A549 (cell line): ENCODE measurements at regions not wholly inside any gene's neighbourhood (a gene's known extent, or its start where the extent isn't known, plus 50 kb on each side); places are given as distances from the start of the nearest gene placed in this dataset.

Source experiments
- ATAC-seq, 2 experiments: fragments of 200-7000 bp in 1 of 2; fragments of >200 bp in 1 of 2; cut with Nextera tagmentation in 1 of 2; cut with Tn5 transposase in 1 of 2; 3 replicates each; pipeline versions ENCODE4 v1.8.0 to v1.9.1; 2018 to 2020; ENCODE audit warnings: mild to moderate bottlenecking in 1 of 2, moderate library complexity in 1 of 2
- CTCF ChIA-PET: fragments of 300-600 bp; sonication (Branson Sonifier 250); formaldehyde crosslinking; extraction: SDS; loops from one replicate; lab custom pipeline; 2021; ENCODE audit warnings: antibody characterized with exemption, inconsistent platforms; lab: Yijun Ruan, JAX
- POLR2A ChIA-PET: fragments of 350-600 bp; formaldehyde crosslinking; extraction: SDS; loops from one replicate; lab custom pipeline; 2021; ENCODE audit warnings: antibody characterized with exemption, inconsistent platforms; lab: Yijun Ruan, JAX
- DNase-seq, 2 experiments: peaks; one replicate each; pipeline versions ENCODE4 v3.0.0 to v3.0.0-alpha.2; 2011 to 2016; ENCODE audit warnings: low read depth in 1 of 2, low spot score in 1 of 2
- FAIRE-seq: peaks from 2 replicates; lab custom pipeline; 2011; peaks lifted over from hg19 to GRCh38; lab: Jason Lieb, UNC
- H3K27ac ChIP-seq, 2 experiments: fragments of >200 bp; sonication (Bioruptor Twin); formaldehyde crosslinking; 3 replicates each; pipeline ENCODE4 v1.5.1; 2016 to 2017
- H3K4me1 ChIP-seq: fragments of >200 bp; sonication (Bioruptor Twin); formaldehyde crosslinking; 3 replicates; pipeline ENCODE4 v1.6.1; 2016
- H3K4me2 ChIP-seq: fragments of >200 bp; sonication (Bioruptor Twin); formaldehyde crosslinking; 3 replicates; pipeline ENCODE4 v1.6.1; 2016
- H3K4me3 ChIP-seq: fragments of >200 bp; sonication (Bioruptor Twin); formaldehyde crosslinking; 3 replicates; pipeline ENCODE4 v1.5.1; 2016
- H3K9me3 ChIP-seq: fragments of >200 bp; sonication (Bioruptor Twin); formaldehyde crosslinking; 3 replicates; pipeline ENCODE4 v1.6.1; 2016
- CBX2 ChIP-seq: fragments of 200-600 bp; sonication (generic); IDR thresholded peaks from 2 replicates; pipeline ENCODE4 v1.6.1; 2016; ENCODE audit warnings: low read depth, mild to moderate bottlenecking, borderline replicate concordance
- CEBPB ChIP-seq, 2 experiments: fragments of >200 bp in 1 of 2; sonication (Bioruptor Twin) in 1 of 2; formaldehyde crosslinking in 1 of 2; IDR thresholded peaks; 2 replicates each; pipeline ENCODE4 v1.6.1; 2012 to 2016
- CHD2 ChIP-seq: fragments of 150-350 bp; IDR thresholded peaks from 2 replicates; pipeline ENCODE4 v1.6.1; 2014; ENCODE audit warnings: low read length; ENCODE audit not compliant: partially characterized antibody
- ESRRA ChIP-seq: fragments of 150-350 bp; IDR thresholded peaks from 2 replicates; pipeline ENCODE4 v1.6.1; 2014; ENCODE audit warnings: mild to moderate bottlenecking, low read length, borderline replicate concordance
- FOXS1 ChIP-seq: fragments of 250-450 bp; sonication (Bioruptor Pico); IDR thresholded peaks from 2 replicates; pipeline ENCODE4 v1.5.0; 2020; ENCODE audit warnings: mild to moderate bottlenecking, moderate library complexity
- HDAC2 ChIP-seq: fragments of 200-600 bp; sonication (generic); IDR thresholded peaks from 2 replicates; pipeline ENCODE4 v1.6.1; 2016
- HOXA7 ChIP-seq: fragments of 250-450 bp; sonication (Bioruptor Pico); IDR thresholded peaks from 2 replicates; pipeline ENCODE4 v1.5.0; 2020; ENCODE audit warnings: mild to moderate bottlenecking, moderate library complexity
- HOXB13 ChIP-seq: fragments of 250-450 bp; sonication (Bioruptor Pico); IDR thresholded peaks from 2 replicates; pipeline ENCODE4 v1.5.0; 2020; ENCODE audit warnings: low read depth, mild to moderate bottlenecking, moderate library complexity
- HOXB5 ChIP-seq: fragments of 250-450 bp; sonication (Bioruptor Pico); IDR thresholded peaks from 2 replicates; pipeline ENCODE4 v1.5.0; 2020; ENCODE audit warnings: mild to moderate bottlenecking, moderate library complexity
- JUN ChIP-seq, 2 experiments: fragments of >200 bp; sonication (Bioruptor Twin); formaldehyde crosslinking; IDR thresholded peaks; 2 replicates in 1 of 2; 3 replicates in 1 of 2; pipeline ENCODE4 v1.6.1; 2016 to 2017
- KDM1A ChIP-seq: fragments of 200-600 bp; sonication (generic); IDR thresholded peaks from 2 replicates; pipeline ENCODE4 v1.6.1; 2016; ENCODE audit warnings: low read depth, mild to moderate bottlenecking
- MYC ChIP-seq: IDR thresholded peaks from 2 replicates; pipeline ENCODE4 v1.6.1; 2012; ENCODE audit warnings: mild to moderate bottlenecking, inconsistent platforms, low read length, improper control_type of control experiment, borderline replicate concordance
- NR3C1 ChIP-seq: fragments of >200 bp; sonication (Bioruptor Twin); formaldehyde crosslinking; IDR thresholded peaks from 3 replicates; pipeline ENCODE4 v1.6.1; 2017
- POLR2A ChIP-seq: IDR thresholded peaks from 2 replicates; pipeline ENCODE4 v1.6.1; 2012; ENCODE audit warnings: mild to moderate bottlenecking, low read length
- POLR2AphosphoS2 ChIP-seq: conservative IDR thresholded peaks from 2 replicates; pipeline ENCODE4 v1.6.1; 2012; ENCODE audit warnings: low read length, improper control_type of control experiment, inconsistent platforms
- RAD21 ChIP-seq, 2 experiments: fragments of >200 bp in 1 of 2; sonication (Bioruptor Twin) in 1 of 2; formaldehyde crosslinking in 1 of 2; IDR thresholded peaks in 1 of 2; conservative IDR thresholded peaks in 1 of 2; 2 replicates in 1 of 2; 3 replicates in 1 of 2; pipeline ENCODE4 v1.6.1; 2012 to 2018; ENCODE audit warnings: inconsistent platforms in 1 of 2
- RARB ChIP-seq: fragments of 250-450 bp; sonication (Bioruptor Pico); IDR thresholded peaks from 2 replicates; pipeline ENCODE4 v1.8.0; 2021; ENCODE audit warnings: mild to moderate bottlenecking, moderate library complexity
- RNF2 ChIP-seq: fragments of 200-600 bp; sonication (generic); IDR thresholded peaks from 2 replicates; pipeline ENCODE4 v1.6.1; 2016; ENCODE audit warnings: low read depth, mild to moderate bottlenecking, antibody characterized with exemption, moderate library complexity, borderline replicate concordance
- SMC3 ChIP-seq: fragments of >200 bp; sonication (Bioruptor Twin); formaldehyde crosslinking; IDR thresholded peaks from 3 replicates; pipeline ENCODE4 v1.6.1; 2018; ENCODE audit warnings: inconsistent platforms
- SREBF2 ChIP-seq: fragments of 450-650 bp; IDR thresholded peaks from 2 replicates; pipeline ENCODE4 v1.6.1; 2014; ENCODE audit warnings: mild to moderate bottlenecking, moderate library complexity
- TP53 ChIP-seq: fragments of 250-450 bp; sonication (Bioruptor Pico); IDR thresholded peaks from 2 replicates; pipeline ENCODE4 v1.5.0; 2021; ENCODE audit warnings: mild to moderate bottlenecking, moderate library complexity
- WGBS: methylation state at CpG from one replicate; pipeline ENCODE4 v1.1.6; 2017; ENCODE audit errors: missing lambda C conversion rate; 5-methylcytosine and 5-hydroxymethylcytosine counted together
- TF ChIP-seq, protein P1 (sequence below): fragments of 250-450 bp; sonication (Bioruptor Pico); IDR thresholded peaks from 2 replicates; pipeline ENCODE4 v1.5.0; 2020; ENCODE audit warnings: low read depth, mild to moderate bottlenecking, moderate library complexity
- TF ChIP-seq, protein P2 (sequence below): fragments of >200 bp; sonication (Bioruptor Twin); formaldehyde crosslinking; IDR thresholded peaks from 2 replicates; pipeline ENCODE4 v1.6.1; 2016
- TF ChIP-seq, protein P3 (sequence below): fragments of >200 bp; sonication (Bioruptor Twin); formaldehyde crosslinking; IDR thresholded peaks from 3 replicates; pipeline ENCODE4 v1.5.1; 2016
- TF ChIP-seq, protein P4 (sequence below): IDR thresholded peaks from 2 replicates; pipeline ENCODE4 v1.6.1; 2012; ENCODE audit warnings: low read depth, borderline replicate concordance
- TF ChIP-seq, protein P5 (sequence below): fragments of 150-350 bp; IDR thresholded peaks from 2 replicates; pipeline ENCODE4 v1.6.1; 2014; ENCODE audit warnings: low read depth, mild to moderate bottlenecking, low read length

DNA sequence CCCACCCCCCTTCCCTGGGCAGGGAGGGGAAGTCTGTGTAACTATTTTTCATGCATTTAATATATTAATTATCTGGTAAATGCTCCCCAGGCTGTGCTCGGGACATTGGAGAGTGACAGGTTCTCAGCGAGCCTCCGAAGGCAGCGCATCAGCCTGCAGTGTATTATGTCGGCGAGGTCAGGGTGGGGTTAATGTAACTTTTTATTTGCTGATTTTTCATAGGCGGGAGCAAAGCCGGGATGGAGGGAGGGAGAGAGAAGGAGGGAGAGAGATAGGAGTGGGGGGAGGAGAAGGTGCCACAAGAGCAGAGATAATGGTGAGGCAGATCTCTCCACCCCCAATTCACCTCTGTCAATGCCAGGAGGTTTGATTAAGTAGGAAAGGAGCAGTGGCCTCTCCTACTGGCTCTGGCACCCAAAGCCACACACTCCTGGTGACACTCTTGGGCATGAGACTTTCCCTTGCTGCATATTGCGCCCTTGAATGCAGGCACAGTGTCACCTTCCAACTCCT lies 104.0 kb downstream of the MRM1 start:
- TF ChIP-seq POLR2AphosphoS2: no peak
- no peak for TF ChIP-seq CBX2
- no peak for TF ChIP-seq CEBPB (IDR thresholded peaks at IDR 0.05)
- TF ChIP-seq HOXB13 (CRISPR knock-in tag): no peak
- TF ChIP-seq RNF2: no peak
- TF ChIP-seq SREBF2: no peak
- TF ChIP-seq, protein P1, sequence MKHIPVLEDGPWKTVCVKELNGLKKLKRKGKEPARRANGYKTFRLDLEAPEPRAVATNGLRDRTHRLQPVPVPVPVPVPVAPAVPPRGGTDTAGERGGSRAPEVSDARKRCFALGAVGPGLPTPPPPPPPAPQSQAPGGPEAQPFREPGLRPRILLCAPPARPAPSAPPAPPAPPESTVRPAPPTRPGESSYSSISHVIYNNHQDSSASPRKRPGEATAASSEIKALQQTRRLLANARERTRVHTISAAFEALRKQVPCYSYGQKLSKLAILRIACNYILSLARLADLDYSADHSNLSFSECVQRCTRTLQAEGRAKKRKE: no peak
- TF ChIP-seq KDM1A: no peak
- no peak for TF ChIP-seq JUN (IDR thresholded peaks at IDR 0.05)
- TF ChIP-seq HOXA7 (CRISPR knock-in tag): no peak
- TF ChIP-seq NR3C1: no peak
- TF ChIP-seq MYC: no peak
- TF ChIP-seq HDAC2: no peak
- TF ChIP-seq HOXB5 (CRISPR knock-in tag): no peak
- TF ChIP-seq TP53 (CRISPR knock-in tag): no peak
- DNase-seq (no peak), FAIRE-seq (no peak), ATAC-seq (peak in 1 of 2 experiments; percentile 8; a peak in 2 of 6 replicates)
- Histone ChIP-seq H3K27ac (no peak overlapping the region), H3K4me3 (no peak overlapping the region), H3K4me1 (no peaks in the 10 kb centered on the region), H3K9me3 (no peaks in the 10 kb centered on the region), H3K4me2 (peak overlapping the region; percentile 13; the same call in 2 of the 3 replicates)
- CTCF ChIA-PET: interaction anchor here (0.6 to 7.0 kb wide), 26 partner anchors 9 to 377 kb away, joined by 3 to 45 read pairs (median 4); partner anchors contain the start of gene AATF
- WGBS: 72% methylated on average over 9 of the region's 9 CpGs
- POLR2A ChIA-PET: no interaction called here

DNA sequence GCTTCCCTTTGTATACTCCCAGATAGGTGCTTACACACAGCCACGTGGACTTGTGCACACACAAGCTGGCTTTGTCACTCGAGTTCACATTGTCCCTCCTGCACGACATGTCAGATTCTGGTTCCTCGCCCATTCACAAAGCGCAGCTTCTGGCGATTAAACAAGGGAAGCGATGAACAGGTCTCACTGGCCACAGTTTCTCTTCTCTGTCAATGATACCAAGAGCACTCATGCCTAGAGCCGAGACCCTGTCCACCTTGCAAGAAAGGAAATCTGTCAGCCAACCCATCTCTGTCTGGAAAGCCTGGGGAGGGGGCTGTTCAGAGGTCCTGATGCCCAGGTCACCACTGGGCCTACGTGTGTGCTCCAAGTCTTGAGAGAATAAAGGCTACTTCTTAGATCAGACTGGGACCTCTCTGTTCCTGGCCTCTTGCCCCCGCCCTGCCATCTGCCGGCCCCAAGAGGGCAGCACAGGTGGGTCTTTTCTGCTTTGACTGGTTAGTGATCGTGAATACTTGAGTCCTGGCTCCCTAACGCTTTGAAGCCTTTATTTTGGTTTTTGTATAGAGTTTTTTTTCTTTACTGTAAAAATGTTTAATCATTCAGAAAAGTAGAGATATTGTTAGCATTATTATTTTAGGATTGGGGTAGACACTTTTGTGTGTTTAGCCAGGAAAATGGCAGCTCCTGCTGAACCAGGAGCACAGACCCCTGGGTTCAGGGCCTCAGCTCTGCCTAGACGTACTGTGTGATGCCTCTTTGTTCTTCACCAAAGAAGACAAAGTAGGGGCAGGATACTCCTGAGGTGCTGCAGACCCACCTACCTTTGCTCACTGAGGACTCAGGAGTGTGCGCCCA lies 104.7 kb downstream of the MRM1 start:
- H3K4me1 ChIP-seq: no peaks in the 10 kb centered on the region
- FAIRE-seq (no peak), DNase-seq (peak; percentile 72 to 89), ATAC-seq (peak; percentile 84 to 94)
- CTCF ChIA-PET: interaction anchor here (0.6 to 7.0 kb wide), 49 partner anchors 10 to 404 kb away, joined by 3 to 45 read pairs (median 4); partner anchors contain the start of gene AATF
- H3K27ac ChIP-seq: no peak overlapping the region
- H3K9me3 ChIP-seq: no peaks in the 10 kb centered on the region
- POLR2A ChIA-PET: interaction anchor here (0.6 kb wide), 2 partner anchors 13 to 215 kb away, joined by 3 read pairs; no protein-coding TSS in a partner anchor
- H3K4me2 ChIP-seq: peak overlapping the region; percentile 13
- no peak overlapping the region for H3K4me3 ChIP-seq
- 15% methylated on average over 15 of the region's 15 CpGs for WGBS
- TF ChIP-seq CHD2 (no peak), SMC3 (peak; percentile 90), ESRRA (no peak), RAD21 (conservative IDR thresholded peaks at IDR 0.05 in 1 of 2, IDR thresholded peaks at IDR 0.05 in 1 of 2) (peak; percentile 76 to 83), RNF2 (no peak), FOXS1 (no peak), RARB (CRISPR knock-in tag) (no peak), POLR2A (0 out of 2 replicates have a peak, but pooled peaks have one; percentile 10), MYC (peak; percentile 38; the same call in 1 of the 2 replicates), HOXA7 (CRISPR knock-in tag) (no peak)
- TF ChIP-seq, protein P2, sequence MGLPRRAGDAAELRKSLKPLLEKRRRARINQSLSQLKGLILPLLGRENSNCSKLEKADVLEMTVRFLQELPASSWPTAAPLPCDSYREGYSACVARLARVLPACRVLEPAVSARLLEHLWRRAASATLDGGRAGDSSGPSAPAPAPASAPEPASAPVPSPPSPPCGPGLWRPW: no peak
- TF ChIP-seq, protein P3, sequence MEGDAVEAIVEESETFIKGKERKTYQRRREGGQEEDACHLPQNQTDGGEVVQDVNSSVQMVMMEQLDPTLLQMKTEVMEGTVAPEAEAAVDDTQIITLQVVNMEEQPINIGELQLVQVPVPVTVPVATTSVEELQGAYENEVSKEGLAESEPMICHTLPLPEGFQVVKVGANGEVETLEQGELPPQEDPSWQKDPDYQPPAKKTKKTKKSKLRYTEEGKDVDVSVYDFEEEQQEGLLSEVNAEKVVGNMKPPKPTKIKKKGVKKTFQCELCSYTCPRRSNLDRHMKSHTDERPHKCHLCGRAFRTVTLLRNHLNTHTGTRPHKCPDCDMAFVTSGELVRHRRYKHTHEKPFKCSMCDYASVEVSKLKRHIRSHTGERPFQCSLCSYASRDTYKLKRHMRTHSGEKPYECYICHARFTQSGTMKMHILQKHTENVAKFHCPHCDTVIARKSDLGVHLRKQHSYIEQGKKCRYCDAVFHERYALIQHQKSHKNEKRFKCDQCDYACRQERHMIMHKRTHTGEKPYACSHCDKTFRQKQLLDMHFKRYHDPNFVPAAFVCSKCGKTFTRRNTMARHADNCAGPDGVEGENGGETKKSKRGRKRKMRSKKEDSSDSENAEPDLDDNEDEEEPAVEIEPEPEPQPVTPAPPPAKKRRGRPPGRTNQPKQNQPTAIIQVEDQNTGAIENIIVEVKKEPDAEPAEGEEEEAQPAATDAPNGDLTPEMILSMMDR: peak; percentile 81
- TF ChIP-seq, protein P4, sequence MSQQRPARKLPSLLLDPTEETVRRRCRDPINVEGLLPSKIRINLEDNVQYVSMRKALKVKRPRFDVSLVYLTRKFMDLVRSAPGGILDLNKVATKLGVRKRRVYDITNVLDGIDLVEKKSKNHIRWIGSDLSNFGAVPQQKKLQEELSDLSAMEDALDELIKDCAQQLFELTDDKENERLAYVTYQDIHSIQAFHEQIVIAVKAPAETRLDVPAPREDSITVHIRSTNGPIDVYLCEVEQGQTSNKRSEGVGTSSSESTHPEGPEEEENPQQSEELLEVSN: no peak
- TF ChIP-seq, protein P5, sequence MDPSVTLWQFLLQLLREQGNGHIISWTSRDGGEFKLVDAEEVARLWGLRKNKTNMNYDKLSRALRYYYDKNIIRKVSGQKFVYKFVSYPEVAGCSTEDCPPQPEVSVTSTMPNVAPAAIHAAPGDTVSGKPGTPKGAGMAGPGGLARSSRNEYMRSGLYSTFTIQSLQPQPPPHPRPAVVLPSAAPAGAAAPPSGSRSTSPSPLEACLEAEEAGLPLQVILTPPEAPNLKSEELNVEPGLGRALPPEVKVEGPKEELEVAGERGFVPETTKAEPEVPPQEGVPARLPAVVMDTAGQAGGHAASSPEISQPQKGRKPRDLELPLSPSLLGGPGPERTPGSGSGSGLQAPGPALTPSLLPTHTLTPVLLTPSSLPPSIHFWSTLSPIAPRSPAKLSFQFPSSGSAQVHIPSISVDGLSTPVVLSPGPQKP: no peak
